ENCODE measurements at regions not wholly inside any gene's neighbourhood (a gene's known extent, or its start where the extent isn't known, plus 50 kb on each side); places are given as distances from the start of the nearest gene placed in this dataset.

- H3K27me3 Mint-ChIP-seq: no peaks in the 10 kb centered on the region
- ChIA-PET CTCF (no interaction called here), POLR2A (no interaction called here)
- H3K4me1 Mint-ChIP-seq: no peaks in the 10 kb centered on the region
- no peak overlapping the region for H3K27ac ChIP-seq (ENCODE audit: low read length in 2 of 2)
- H3K27ac Mint-ChIP-seq: no peak overlapping the region
- H3K9ac ChIP-seq (ENCODE audit: low read length): no peak overlapping the region
- H3K9me3 Mint-ChIP-seq (ENCODE audit: insufficient read depth): peaks cover 2% of the 10 kb centered on the region
- H4K20me1 ChIP-seq (ENCODE audit: control insufficient read depth, insufficient read depth, low read length, poor library complexity, severe bottlenecking): no peaks in the 10 kb centered on the region
- no peaks in the 10 kb centered on the region for H3K36me3 ChIP-seq (replicated peaks in 1 of 2; ENCODE audit: control extremely low read depth in 1 of 2, control insufficient read depth in 1 of 2, extremely low read depth in 1 of 2, insufficient read depth in 2 of 2, low read length in 1 of 2)
- no peak overlapping the region for H3K4me3 Mint-ChIP-seq
- DNase-seq (no peak), ATAC-seq (ENCODE audit: low read depth) (no peak)
- no CpG with 5 or more reads among the region's 2 CpGs for WGBS (ENCODE audit: insufficient coverage)
- H2AFZ ChIP-seq (ENCODE audit: insufficient read depth, low read depth, low read length, poor library complexity, severe bottlenecking): no peak overlapping the region
- intact Hi-C loops (cut with micrococcal nuclease): no loop called here
- no peak overlapping the region for H3K4me3 ChIP-seq (ENCODE audit: control extremely low read depth in 1 of 5, extremely low read depth in 1 of 5, insufficient read depth in 1 of 5, low read depth in 2 of 5, low read length in 4 of 5)
- H3K4me1 ChIP-seq (ENCODE audit: control insufficient read depth in 2 of 2, insufficient read depth in 2 of 2, low read length in 2 of 2): no peaks in the 10 kb centered on the region
- no peaks in the 10 kb centered on the region for H3K79me2 ChIP-seq (ENCODE audit: control insufficient read depth, insufficient read depth, low read length)
- H3K27me3 ChIP-seq (replicated peaks in 1 of 4; ENCODE audit: control extremely low read depth in 1 of 4, control insufficient read depth in 3 of 4, insufficient read depth in 4 of 4, low read length in 3 of 4): no peaks in the 10 kb centered on the region
- H3K9me3 ChIP-seq (ENCODE audit: control extremely low read depth in 1 of 3, control insufficient read depth in 2 of 3, insufficient read depth in 1 of 3, low read length in 2 of 3): no peaks in the 10 kb centered on the region
- no peak overlapping the region for H3K4me2 ChIP-seq (replicated peaks; ENCODE audit: low read depth, low read length, poor library complexity, severe bottlenecking)
- TF ChIP-seq CTCF (IDR thresholded peaks at IDR 0.05) (no peak), EZH2 (IDR thresholded peaks at IDR 0.05; ENCODE audit: borderline replicate concordance, insufficient read depth, low read depth, low read length, poor library complexity, severe bottlenecking) (no peak)
Measured at GRCh38 chr10:108421266-108421665, 1256.8 kb upstream of the SORCS1 start.

GRCh38 chr10:108413954-108414353, 1249.4 kb upstream of the SORCS1 start:
- no CpG with 5 or more reads among the region's 4 CpGs for WGBS (ENCODE audit: insufficient coverage)
- intact Hi-C loops (cut with micrococcal nuclease): no loop called here
- TF ChIP-seq EZH2 (IDR thresholded peaks at IDR 0.05; ENCODE audit: borderline replicate concordance, insufficient read depth, low read depth, low read length, poor library complexity, severe bottlenecking): no peak
- TF ChIP-seq CTCF (IDR thresholded peaks at IDR 0.05): no peak
- ATAC-seq (ENCODE audit: low read depth) (no peak), DNase-seq (no peak)
- CTCF ChIA-PET: no interaction called here
- H3K27ac ChIP-seq (ENCODE audit: low read length in 2 of 2): no peak overlapping the region
- Mint-ChIP-seq H3K27ac (no peak overlapping the region), H3K4me1 (no peaks in the 10 kb centered on the region), H3K27me3 (no peaks in the 10 kb centered on the region), H3K4me3 (no peak overlapping the region), H3K9me3 (ENCODE audit: insufficient read depth) (no peaks in the 10 kb centered on the region)
- H3K4me2 ChIP-seq (replicated peaks; ENCODE audit: low read depth, low read length, poor library complexity, severe bottlenecking): no peak overlapping the region
- H3K79me2 ChIP-seq (ENCODE audit: control insufficient read depth, insufficient read depth, low read length): no peaks in the 10 kb centered on the region
- H4K20me1 ChIP-seq (ENCODE audit: control insufficient read depth, insufficient read depth, low read length, poor library complexity, severe bottlenecking): no peaks in the 10 kb centered on the region
- no peak overlapping the region for H3K4me3 ChIP-seq (ENCODE audit: control extremely low read depth in 1 of 5, extremely low read depth in 1 of 5, insufficient read depth in 1 of 5, low read depth in 2 of 5, low read length in 4 of 5)
- no peaks in the 10 kb centered on the region for H3K27me3 ChIP-seq (replicated peaks in 1 of 4; ENCODE audit: control extremely low read depth in 1 of 4, control insufficient read depth in 3 of 4, insufficient read depth in 4 of 4, low read length in 3 of 4)
- H3K4me1 ChIP-seq (ENCODE audit: control insufficient read depth in 2 of 2, insufficient read depth in 2 of 2, low read length in 2 of 2): no peaks in the 10 kb centered on the region
- no peaks in the 10 kb centered on the region for H3K36me3 ChIP-seq (replicated peaks in 1 of 2; ENCODE audit: control extremely low read depth in 1 of 2, control insufficient read depth in 1 of 2, extremely low read depth in 1 of 2, insufficient read depth in 2 of 2, low read length in 1 of 2)
- H3K9me3 ChIP-seq (ENCODE audit: control extremely low read depth in 1 of 3, control insufficient read depth in 2 of 3, insufficient read depth in 1 of 3, low read length in 2 of 3): no peaks in the 10 kb centered on the region
- no peak overlapping the region for H2AFZ ChIP-seq (ENCODE audit: insufficient read depth, low read depth, low read length, poor library complexity, severe bottlenecking)
- POLR2A ChIA-PET: no interaction called here
- no peak overlapping the region for H3K9ac ChIP-seq (ENCODE audit: low read length)

All from B cell (primary cell).